WTC11 (cell line): ENCODE measurements at regions not wholly inside any gene's neighbourhood (a gene's known extent, or its start where the extent isn't known, plus 50 kb on each side); places are given as distances from the start of the nearest gene placed in this dataset.

Experiments used
- ATAC-seq: fragments of 200-7000 bp; cut with Tn5 transposase; 2 replicates; pipeline ENCODE4 v1.10.0; 2021; ENCODE audit warnings: mild to moderate bottlenecking, moderate library complexity
- CTCF ChIA-PET: fragments of 300-600 bp; sonication (Branson Sonifier 250); formaldehyde crosslinking; loops from one replicate; lab custom pipeline; 2021; ENCODE audit warnings: antibody characterized with exemption; lab: Charles Lee
- POLR2A ChIA-PET: fragments of 350-600 bp; sonication (Branson Sonifier 250); formaldehyde crosslinking; loops from one replicate; lab custom pipeline; 2021; ENCODE audit warnings: antibody characterized with exemption; lab: Charles Lee
- DNase-seq: peaks from one replicate; pipeline ENCODE4 v3.0.0; 2021; ENCODE audit warnings: low spot score
- H3K27ac Mint-ChIP-seq: 2 replicates; pipeline ENCODE4 v1.8.0; 2021; ENCODE audit warnings: mixed read lengths
- H3K27me3 Mint-ChIP-seq: 2 replicates; pipeline ENCODE4 v1.8.0; 2021; ENCODE audit warnings: low read depth, mild to moderate bottlenecking, moderate library complexity, mixed read lengths
- H3K36me3 Mint-ChIP-seq: 2 replicates; pipeline ENCODE4 v1.8.0; 2021; ENCODE audit warnings: mixed read lengths
- H3K4me1 Mint-ChIP-seq: 2 replicates; pipeline ENCODE4 v1.8.0; 2022; ENCODE audit warnings: mixed read lengths
- H3K4me3 Mint-ChIP-seq: 2 replicates; pipeline ENCODE4 v1.8.0; 2021; ENCODE audit warnings: mild to moderate bottlenecking, moderate library complexity, mixed read lengths
- H3K9me3 Mint-ChIP-seq: 2 replicates; pipeline ENCODE4 v1.8.0; 2021; ENCODE audit warnings: mixed read lengths
- AR ChIP-seq: fragments of 250-450 bp; sonication (Bioruptor Pico); IDR thresholded peaks from 2 replicates; pipeline ENCODE4 v1.9.0; 2021; ENCODE audit warnings: mild to moderate bottlenecking
- ATF1 ChIP-seq: sonication (generic); formaldehyde crosslinking; IDR thresholded peaks from 2 replicates; pipeline ENCODE4 v1.8.1; 2023; ENCODE audit warnings: mild to moderate bottlenecking, moderate library complexity, missing genetic modification reagents
- CREM ChIP-seq: sonication (generic); formaldehyde crosslinking; IDR thresholded peaks from 2 replicates; pipeline ENCODE4 v1.8.1; 2022; ENCODE audit warnings: mild to moderate bottlenecking, missing genetic modification reagents, moderate library complexity
- EMX1 ChIP-seq: fragments of 250-450 bp; sonication (Bioruptor Pico); IDR thresholded peaks from 2 replicates; pipeline ENCODE4 v1.8.0; 2021; ENCODE audit warnings: mild to moderate bottlenecking
- FOXP1 ChIP-seq: sonication (generic); formaldehyde crosslinking; IDR thresholded peaks from 2 replicates; pipeline ENCODE4 v1.8.0; 2022; ENCODE audit warnings: missing genetic modification reagents, mild to moderate bottlenecking, moderate library complexity, borderline replicate concordance
- FOXP4 ChIP-seq: sonication (generic); formaldehyde crosslinking; IDR thresholded peaks from 2 replicates; pipeline ENCODE4 v1.8.0; 2022; ENCODE audit warnings: mild to moderate bottlenecking, missing genetic modification reagents
- GRHL2 ChIP-seq: fragments of 250-450 bp; sonication (Bioruptor Pico); IDR thresholded peaks from 2 replicates; pipeline ENCODE4 v1.8.0; 2022; ENCODE audit warnings: mild to moderate bottlenecking, moderate library complexity; ENCODE audit not compliant: insufficient replicate concordance, severe bottlenecking
- HMGA2 ChIP-seq: fragments of 250-450 bp; sonication (Bioruptor Pico); IDR thresholded peaks from 2 replicates; pipeline ENCODE4 v1.4.0; 2021; ENCODE audit warnings: mild to moderate bottlenecking, moderate library complexity
- IRF2 ChIP-seq: sonication (generic); formaldehyde crosslinking; IDR thresholded peaks from 2 replicates; pipeline ENCODE4 v1.8.0; 2022; ENCODE audit warnings: low read depth, missing genetic modification reagents, borderline replicate concordance
- JAZF1 ChIP-seq: fragments of 250-450 bp; sonication (Bioruptor Pico); IDR thresholded peaks from 2 replicates; pipeline ENCODE4 v1.9.0; 2021; ENCODE audit warnings: moderate library complexity, mild to moderate bottlenecking, inconsistent platforms
- NFATC4 ChIP-seq: fragments of 250-450 bp; sonication (Bioruptor Pico); IDR thresholded peaks from 2 replicates; pipeline ENCODE4 v1.9.0; 2021; ENCODE audit warnings: mild to moderate bottlenecking
- NR3C1 ChIP-seq: sonication (generic); formaldehyde crosslinking; conservative IDR thresholded peaks from 2 replicates; pipeline ENCODE4 v1.8.1; 2023; ENCODE audit warnings: low read depth, mild to moderate bottlenecking, missing genetic modification reagents
- SMAD3 ChIP-seq: sonication (generic); formaldehyde crosslinking; IDR thresholded peaks from 2 replicates; pipeline ENCODE4 v1.8.0; 2022; ENCODE audit warnings: missing genetic modification reagents, mild to moderate bottlenecking, borderline replicate concordance
- SMAD4 ChIP-seq: sonication (generic); formaldehyde crosslinking; IDR thresholded peaks from 2 replicates; pipeline ENCODE4 v1.8.0; 2022; ENCODE audit warnings: mild to moderate bottlenecking, missing genetic modification reagents
- SOX15 ChIP-seq: fragments of 250-450 bp; sonication (Bioruptor Pico); IDR thresholded peaks from 2 replicates; pipeline ENCODE4 v1.9.0; 2021; ENCODE audit warnings: mild to moderate bottlenecking
- SP1 ChIP-seq: sonication (generic); formaldehyde crosslinking; conservative IDR thresholded peaks from 2 replicates; pipeline ENCODE4 v1.8.1; 2022; ENCODE audit warnings: missing genetic modification reagents
- TP53 ChIP-seq: sonication (generic); formaldehyde crosslinking; IDR thresholded peaks from 2 replicates; pipeline ENCODE4 v1.8.1; 2023; ENCODE audit warnings: mild to moderate bottlenecking, missing genetic modification reagents
- ZNF219 ChIP-seq: sonication (generic); formaldehyde crosslinking; IDR thresholded peaks from 2 replicates; pipeline ENCODE4 v1.8.0; 2023; ENCODE audit warnings: missing genetic modification reagents, mild to moderate bottlenecking, borderline replicate concordance
- ZNF232 ChIP-seq: sonication (generic); formaldehyde crosslinking; IDR thresholded peaks from 2 replicates; pipeline ENCODE4 v1.8.0; 2022; ENCODE audit warnings: mild to moderate bottlenecking, missing genetic modification reagents
- ZNF396 ChIP-seq: fragments of 250-450 bp; sonication (Bioruptor Pico); IDR thresholded peaks from 2 replicates; pipeline ENCODE4 v1.8.0; 2021; ENCODE audit warnings: mild to moderate bottlenecking, moderate library complexity, borderline replicate concordance
- ZNF416 ChIP-seq: fragments of 250-450 bp; sonication (Bioruptor Pico); IDR thresholded peaks from 2 replicates; pipeline ENCODE4 v1.9.0; 2021; ENCODE audit warnings: mild to moderate bottlenecking, inconsistent platforms
- TF ChIP-seq, protein P1 (sequence below): sonication (generic); formaldehyde crosslinking; IDR thresholded peaks from 2 replicates; pipeline ENCODE4 v1.8.1; 2023; ENCODE audit warnings: mild to moderate bottlenecking, missing genetic modification reagents, moderate library complexity
- TF ChIP-seq, protein P2 (sequence below): fragments of 250-450 bp; sonication (Bioruptor Pico); IDR thresholded peaks from 2 replicates; pipeline ENCODE4 v1.9.0; 2021; ENCODE audit warnings: mild to moderate bottlenecking
- TF ChIP-seq, protein P3 (sequence below): sonication (generic); formaldehyde crosslinking; IDR thresholded peaks from 2 replicates; pipeline ENCODE4 v1.8.0; 2022; ENCODE audit warnings: mild to moderate bottlenecking, missing genetic modification reagents
- TF ChIP-seq, protein P4 (sequence below): sonication (generic); formaldehyde crosslinking; IDR thresholded peaks from 2 replicates; pipeline ENCODE4 v1.8.1; 2023; ENCODE audit warnings: mild to moderate bottlenecking, missing genetic modification reagents, moderate library complexity

DNA sequence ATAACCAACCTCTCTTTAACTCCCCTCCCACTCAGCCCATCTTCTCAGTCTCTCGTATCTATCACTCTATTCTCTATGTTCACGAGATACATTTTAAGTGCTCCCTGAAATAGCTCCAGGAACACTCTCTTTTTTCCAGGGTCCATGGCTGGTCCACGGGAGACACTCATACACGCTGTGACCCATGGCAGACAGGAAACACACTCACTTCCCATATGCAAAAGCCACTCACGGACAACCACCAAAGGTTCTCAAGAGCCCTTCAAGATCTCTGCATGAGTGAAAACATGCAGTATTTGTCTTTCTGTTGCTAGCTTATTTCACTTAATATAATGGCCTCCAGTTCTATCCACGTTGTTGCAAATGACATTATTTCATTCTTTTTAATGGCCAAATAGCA is 71.4 kb upstream of the PCSK2 start:
- H3K36me3 Mint-ChIP-seq = no peaks in the 10 kb centered on the region
- DNase-seq (no peak), ATAC-seq (no peak)
- H3K27ac Mint-ChIP-seq = no peak overlapping the region
- POLR2A ChIA-PET = no interaction called here
- H3K4me1 Mint-ChIP-seq = no peaks in the 10 kb centered on the region
- no peak for TF ChIP-seq ATF1 (CRISPR knock-in tag)
- CTCF ChIA-PET = no interaction called here
- H3K4me3 Mint-ChIP-seq = no peak overlapping the region
- H3K27me3 Mint-ChIP-seq = no peaks in the 10 kb centered on the region
- peaks cover 12% of the 10 kb centered on the region for H3K9me3 Mint-ChIP-seq

- H3K9me3 Mint-ChIP-seq = peaks cover 13% of the 10 kb centered on the region
- peaks cover 2% of the 10 kb centered on the region; the same call in 1 of the 2 replicates for H3K27me3 Mint-ChIP-seq
- no peaks in the 10 kb centered on the region for H3K4me1 Mint-ChIP-seq
- no peak for TF ChIP-seq HMGA2
- no peak for TF ChIP-seq FOXP4
- TF ChIP-seq, protein P1, sequence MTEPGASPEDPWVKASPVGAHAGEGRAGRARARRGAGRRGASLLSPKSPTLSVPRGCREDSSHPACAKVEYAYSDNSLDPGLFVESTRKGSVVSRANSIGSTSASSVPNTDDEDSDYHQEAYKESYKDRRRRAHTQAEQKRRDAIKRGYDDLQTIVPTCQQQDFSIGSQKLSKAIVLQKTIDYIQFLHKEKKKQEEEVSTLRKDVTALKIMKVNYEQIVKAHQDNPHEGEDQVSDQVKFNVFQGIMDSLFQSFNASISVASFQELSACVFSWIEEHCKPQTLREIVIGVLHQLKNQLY (CRISPR knock-in tag) = no peak
- TF ChIP-seq SOX15 (CRISPR knock-in tag) = no peak
- TF ChIP-seq, protein P2, sequence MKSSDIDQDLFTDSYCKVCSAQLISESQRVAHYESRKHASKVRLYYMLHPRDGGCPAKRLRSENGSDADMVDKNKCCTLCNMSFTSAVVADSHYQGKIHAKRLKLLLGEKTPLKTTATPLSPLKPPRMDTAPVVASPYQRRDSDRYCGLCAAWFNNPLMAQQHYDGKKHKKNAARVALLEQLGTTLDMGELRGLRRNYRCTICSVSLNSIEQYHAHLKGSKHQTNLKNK = no peak
- no peak for TF ChIP-seq SMAD4 (CRISPR knock-in tag)
- TF ChIP-seq TP53 (CRISPR knock-in tag) = no peak
- TF ChIP-seq, protein P3, sequence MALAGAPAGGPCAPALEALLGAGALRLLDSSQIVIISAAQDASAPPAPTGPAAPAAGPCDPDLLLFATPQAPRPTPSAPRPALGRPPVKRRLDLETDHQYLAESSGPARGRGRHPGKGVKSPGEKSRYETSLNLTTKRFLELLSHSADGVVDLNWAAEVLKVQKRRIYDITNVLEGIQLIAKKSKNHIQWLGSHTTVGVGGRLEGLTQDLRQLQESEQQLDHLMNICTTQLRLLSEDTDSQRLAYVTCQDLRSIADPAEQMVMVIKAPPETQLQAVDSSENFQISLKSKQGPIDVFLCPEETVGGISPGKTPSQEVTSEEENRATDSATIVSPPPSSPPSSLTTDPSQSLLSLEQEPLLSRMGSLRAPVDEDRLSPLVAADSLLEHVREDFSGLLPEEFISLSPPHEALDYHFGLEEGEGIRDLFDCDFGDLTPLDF (CRISPR knock-in tag) = no peak
- TF ChIP-seq IRF2 (CRISPR knock-in tag) = no peak
- TF ChIP-seq, protein P4, sequence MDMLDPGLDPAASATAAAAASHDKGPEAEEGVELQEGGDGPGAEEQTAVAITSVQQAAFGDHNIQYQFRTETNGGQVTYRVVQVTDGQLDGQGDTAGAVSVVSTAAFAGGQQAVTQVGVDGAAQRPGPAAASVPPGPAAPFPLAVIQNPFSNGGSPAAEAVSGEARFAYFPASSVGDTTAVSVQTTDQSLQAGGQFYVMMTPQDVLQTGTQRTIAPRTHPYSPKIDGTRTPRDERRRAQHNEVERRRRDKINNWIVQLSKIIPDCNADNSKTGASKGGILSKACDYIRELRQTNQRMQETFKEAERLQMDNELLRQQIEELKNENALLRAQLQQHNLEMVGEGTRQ (CRISPR knock-in tag) = no peak
- TF ChIP-seq ZNF232 (CRISPR knock-in tag) = no peak
- TF ChIP-seq ATF1 (CRISPR knock-in tag) = no peak
- TF ChIP-seq NR3C1 = no peak
- no peak for TF ChIP-seq SP1 (CRISPR knock-in tag)
- TF ChIP-seq ZNF396 (CRISPR knock-in tag) = no peak
- TF ChIP-seq, all 79 proteins: peak for 0
- Mint-ChIP-seq H3K27ac (no peak overlapping the region), H3K4me3 (no peak overlapping the region), H3K36me3 (no peaks in the 10 kb centered on the region)
- ChIA-PET CTCF (no interaction called here), POLR2A (no interaction called here)
- ATAC-seq = no peak
- DNase-seq = no peak
Measured at GRCh38 chr20:17158701-17159100, 68.1 kb upstream of the PCSK2 start.

GRCh38 chr20:17161673-17162481 is 65.0 kb upstream of the PCSK2 start:
- DNase-seq (no peak), ATAC-seq (no peak)
- no peaks in the 10 kb centered on the region for H3K36me3 Mint-ChIP-seq
- peaks cover 2% of the 10 kb centered on the region; the same call in 1 of the 2 replicates for H3K27me3 Mint-ChIP-seq
- no peak overlapping the region for H3K4me3 Mint-ChIP-seq
- POLR2A ChIA-PET = no interaction called here
- CTCF ChIA-PET = no interaction called here
- TF ChIP-seq FOXP1 (CRISPR knock-in tag) (no peak), ZNF416 (CRISPR knock-in tag) (no peak), JAZF1 (CRISPR knock-in tag) (no peak), NFATC4 (CRISPR knock-in tag) (no peak), ZNF219 (CRISPR knock-in tag) (no peak), GRHL2 (CRISPR knock-in tag) (no peak), AR (no peak), SMAD3 (no peak), ZNF396 (CRISPR knock-in tag) (no peak), EMX1 (CRISPR knock-in tag) (no peak), TP53 (CRISPR knock-in tag) (no peak), CREM (CRISPR knock-in tag) (no peak)
- H3K27ac Mint-ChIP-seq = no peak overlapping the region
- peaks cover 11% of the 10 kb centered on the region for H3K9me3 Mint-ChIP-seq
- H3K4me1 Mint-ChIP-seq = no peaks in the 10 kb centered on the region
